Stomach smooth muscle (tissue), 2 donors: ENCODE measurements at regions not wholly inside any gene's neighbourhood (a gene's known extent, or its start where the extent isn't known, plus 50 kb on each side); places are given as distances from the start of the nearest gene placed in this dataset.
A peak's percentile ranks its signal among the peaks of the same experiment; 100 is the strongest.

Experiments
- H3K27ac ChIP-seq: one replicate; pipeline ENCODE4 v1.7.0; 2013; ENCODE audit warnings: mild to moderate bottlenecking, low read length, inconsistent platforms
- H3K27me3 ChIP-seq, 2 donors: one replicate each; pipeline ENCODE4 v1.7.0; 2013; ENCODE audit warnings: low read length in 2 of 2; ENCODE audit not compliant: insufficient read depth in 2 of 2, control insufficient read depth in 1 of 2
- H3K36me3 ChIP-seq, 2 donors: one replicate each; pipeline ENCODE4 v1.7.0; 2013; ENCODE audit warnings: low read length in 2 of 2; ENCODE audit not compliant: control insufficient read depth in 2 of 2, insufficient read depth in 2 of 2
- H3K4me1 ChIP-seq: one replicate; pipeline ENCODE4 v1.7.0; 2013; ENCODE audit warnings: low read length; ENCODE audit not compliant: control insufficient read depth, insufficient read depth
- H3K4me3 ChIP-seq, 2 donors: one replicate each; pipeline ENCODE4 v1.7.0; 2013; ENCODE audit warnings: low read length in 2 of 2
- H3K9ac ChIP-seq, 2 donors: one replicate each; pipeline ENCODE4 v1.7.0; 2013; ENCODE audit warnings: low read length in 2 of 2, mild to moderate bottlenecking in 1 of 2
- H3K9me3 ChIP-seq, 2 donors: one replicate each; pipeline ENCODE4 v1.7.0; 2013; ENCODE audit warnings: low read length in 2 of 2; ENCODE audit not compliant: control insufficient read depth in 2 of 2
- donor health status: healthy.
- donor health status: Pancreatic carcinoma.

DNA sequence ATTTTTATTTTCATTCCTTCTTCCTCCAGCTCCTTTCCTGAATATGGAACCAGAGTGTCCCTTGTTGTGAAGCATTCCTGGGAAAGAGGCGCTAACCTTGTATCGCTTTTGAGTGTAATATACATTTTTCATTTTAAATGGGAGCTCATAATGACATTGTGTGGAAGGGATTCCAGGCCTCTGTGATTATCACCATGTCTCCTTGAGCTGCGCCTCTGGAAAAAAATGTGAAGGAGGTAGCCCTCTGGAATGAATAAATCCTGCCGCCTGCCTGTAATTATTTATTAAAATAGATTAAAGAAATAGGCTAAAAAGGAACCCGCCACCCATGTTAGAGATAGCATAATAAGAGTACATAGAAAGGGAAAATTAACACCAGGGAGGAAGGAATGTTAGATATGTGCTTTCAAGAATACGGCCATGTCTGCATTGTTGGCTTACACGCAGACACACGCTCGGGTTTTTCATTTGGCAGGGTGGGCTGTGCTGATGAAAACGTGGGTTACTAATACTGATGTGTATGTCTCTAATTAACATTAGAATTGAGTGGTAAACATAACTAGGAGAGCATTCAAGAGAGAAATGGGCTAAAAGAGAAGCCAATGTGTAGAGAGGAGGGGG, 138.5 kb downstream of the LINC00237 start:
- peaks cover 8 to 10% of the 10 kb centered on the region in 2 donors for H3K27me3 ChIP-seq
- H3K36me3 ChIP-seq = no peaks in the 10 kb centered on the region
- no peak overlapping the region for H3K27ac ChIP-seq
- no peak overlapping the region for H3K9ac ChIP-seq
- no peaks in the 10 kb centered on the region for H3K9me3 ChIP-seq
- no peak overlapping the region for H3K4me3 ChIP-seq
- H3K4me1 ChIP-seq = no peaks in the 10 kb centered on the region

DNA sequence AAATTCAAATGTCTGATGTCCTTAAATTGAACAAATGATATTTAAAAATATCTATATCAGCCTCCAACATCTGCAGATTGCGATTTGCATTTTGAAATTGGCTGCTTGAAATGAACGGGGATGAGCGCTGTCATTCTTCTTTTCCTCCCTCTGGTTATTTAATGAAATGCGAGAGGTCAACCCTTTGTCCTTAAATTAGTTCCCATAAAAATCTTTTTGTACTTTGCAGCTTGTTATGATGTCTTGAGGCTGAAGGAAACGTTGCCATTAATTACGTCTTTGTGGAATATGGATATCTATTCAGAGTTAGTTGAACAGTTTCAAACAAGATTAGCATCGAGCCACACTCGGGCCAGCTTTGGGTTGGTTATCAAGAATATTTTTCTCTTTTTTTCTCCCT, 140.0 kb downstream of the LINC00237 start:
- H3K27me3 ChIP-seq = peaks cover 8% of the 10 kb centered on the region in 2 donors

DNA sequence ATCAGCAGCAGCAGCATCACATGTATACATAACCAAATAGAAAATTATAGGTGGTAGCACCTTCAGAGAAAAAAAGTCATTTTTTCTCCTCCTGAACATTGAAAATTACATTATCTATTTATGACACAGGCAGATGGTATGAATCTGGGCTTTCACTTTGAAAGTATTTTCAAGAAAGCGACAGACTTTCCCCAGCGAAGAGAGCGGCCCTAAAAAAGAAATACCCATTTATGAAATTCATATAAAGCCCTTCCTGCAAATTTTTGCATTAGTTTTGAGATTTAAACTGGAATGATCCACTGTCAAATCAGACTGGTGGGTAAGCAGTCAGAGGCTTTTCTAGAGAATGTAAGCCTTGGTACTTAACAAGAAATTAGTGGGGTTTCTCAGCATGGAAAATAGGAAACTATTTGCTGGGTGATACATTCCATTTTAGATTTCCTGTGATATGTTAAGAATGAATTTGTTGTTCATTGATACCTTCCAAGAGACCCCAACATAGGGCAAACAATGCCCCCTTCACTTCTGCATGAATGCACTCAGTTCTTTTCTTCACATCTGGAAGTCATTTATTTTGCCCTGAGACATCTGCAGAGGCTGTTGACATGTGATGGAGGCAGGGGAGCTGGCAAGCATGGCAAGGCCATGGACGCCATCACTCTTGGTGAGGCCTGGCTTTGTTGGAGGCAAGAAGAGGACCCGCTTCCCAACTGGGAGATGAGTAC, 147.0 kb downstream of the LINC00237 start:
- H3K9ac ChIP-seq = no peak overlapping the region
- no peak overlapping the region for H3K27ac ChIP-seq
- peaks cover 0 to 5% of the 10 kb centered on the region in 2 donors for H3K27me3 ChIP-seq
- no peaks in the 10 kb centered on the region for H3K4me1 ChIP-seq
- H3K9me3 ChIP-seq = no peaks in the 10 kb centered on the region
- no peak overlapping the region for H3K4me3 ChIP-seq
- H3K36me3 ChIP-seq = no peaks in the 10 kb centered on the region

More for the DNA sequence above, 140.0 kb downstream of the LINC00237 start:
- Histone ChIP-seq H3K9me3 (no peaks in the 10 kb centered on the region), H3K27ac (no peak overlapping the region), H3K9ac (no peak overlapping the region), H3K36me3 (no peaks in the 10 kb centered on the region), H3K4me3 (no peak overlapping the region), H3K4me1 (no peaks in the 10 kb centered on the region)

DNA sequence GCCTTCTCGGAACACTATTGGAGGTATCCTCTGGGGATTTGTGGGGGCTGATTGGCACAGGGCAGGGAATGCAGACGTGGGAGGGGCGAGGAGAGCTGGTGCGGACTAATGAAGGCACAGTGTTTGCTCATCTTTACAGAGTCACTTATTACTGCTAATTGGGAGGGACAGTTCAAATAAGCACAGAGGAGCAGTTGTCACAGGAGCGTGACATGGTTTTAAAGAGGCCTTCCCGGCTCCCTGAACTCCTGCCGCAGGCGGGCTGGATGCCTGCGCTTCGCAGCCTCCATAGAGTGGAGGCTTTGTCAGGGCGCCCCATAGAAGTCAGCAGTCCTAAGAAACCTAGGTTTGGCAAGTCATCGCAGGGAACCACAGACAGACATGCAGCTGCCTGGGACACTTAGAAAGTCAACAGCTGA, 149.6 kb downstream of the LINC00237 start:
- Histone ChIP-seq H3K4me3 (no peak overlapping the region), H3K9me3 (no peaks in the 10 kb centered on the region), H3K27ac (no peak overlapping the region), H3K36me3 (no peaks in the 10 kb centered on the region), H3K9ac (no peak overlapping the region), H3K4me1 (no peaks in the 10 kb centered on the region), H3K27me3 (peaks cover 0 to 4% of the 10 kb centered on the region in 2 donors)

DNA sequence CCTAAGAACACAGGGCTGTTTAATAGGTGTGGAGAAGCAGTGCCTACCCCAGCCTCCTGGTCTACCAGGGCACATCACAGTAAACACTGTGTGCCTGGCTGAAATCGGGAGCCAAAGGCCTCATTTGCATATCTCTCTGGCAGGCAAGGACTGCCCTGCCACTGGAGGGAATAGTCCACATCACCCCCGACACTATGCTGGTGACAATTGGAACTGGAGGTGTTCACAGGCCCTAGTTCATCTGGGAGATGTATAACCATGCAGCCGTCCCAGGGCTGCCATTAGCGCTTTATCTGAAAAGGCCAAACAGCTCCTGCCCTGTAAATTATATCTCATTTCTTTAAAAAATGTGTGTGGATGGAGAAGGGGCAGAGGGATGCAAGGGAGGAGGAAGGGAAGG, 150.3 kb downstream of the LINC00237 start:
- Histone ChIP-seq H3K36me3 (no peaks in the 10 kb centered on the region), H3K4me3 (no peak overlapping the region), H3K27me3 (peaks cover 0 to 4% of the 10 kb centered on the region in 2 donors), H3K9ac (no peak overlapping the region), H3K27ac (no peak overlapping the region), H3K9me3 (no peaks in the 10 kb centered on the region), H3K4me1 (no peaks in the 10 kb centered on the region)

DNA sequence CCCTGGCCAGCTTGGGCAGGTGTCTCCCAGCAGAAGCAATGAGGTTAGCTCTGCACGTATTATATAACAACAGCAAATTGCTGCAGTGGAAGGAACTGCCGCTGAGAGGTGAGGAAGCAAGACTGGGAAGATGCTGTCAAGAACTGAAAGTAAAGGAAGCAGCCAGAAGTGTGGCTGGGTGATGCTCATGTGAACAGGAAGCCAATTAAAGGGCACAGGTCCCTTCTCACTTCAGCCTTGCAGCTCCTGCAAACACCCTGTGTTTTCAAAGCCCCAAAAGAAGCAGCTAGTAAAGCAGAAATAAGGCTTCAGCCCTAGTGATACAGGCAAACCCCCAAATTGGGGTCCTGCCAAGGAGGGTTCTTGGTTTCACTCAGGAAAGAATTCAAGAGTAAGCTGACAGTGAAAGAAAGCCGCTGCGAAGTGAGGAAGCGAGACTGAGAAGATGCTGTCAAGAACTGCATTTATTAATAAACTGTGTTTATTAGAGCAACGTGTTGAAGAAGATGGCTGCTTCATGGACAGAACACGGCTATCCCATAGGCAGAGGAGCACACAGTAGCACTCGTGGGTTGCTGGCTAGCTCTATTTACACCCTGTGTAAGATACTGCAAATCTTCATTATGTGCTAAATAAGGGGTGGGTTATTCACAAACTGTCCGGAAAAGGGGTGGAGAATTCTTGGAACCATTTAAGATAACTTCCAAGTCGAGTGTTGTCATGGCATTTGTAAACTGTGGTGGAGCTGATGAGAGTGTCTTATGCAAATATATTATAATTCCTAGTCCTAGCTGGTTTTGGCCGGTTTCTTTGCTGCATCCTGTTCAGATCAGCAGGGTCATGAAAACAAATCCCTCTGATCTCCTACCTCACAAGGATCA, 152.2 kb downstream of the LINC00237 start:
- Histone ChIP-seq H3K4me1 (no peaks in the 10 kb centered on the region), H3K27ac (no peak overlapping the region), H3K9me3 (no peaks in the 10 kb centered on the region), H3K9ac (no peak overlapping the region), H3K27me3 (peaks cover 0 to 4% of the 10 kb centered on the region in 2 donors), H3K36me3 (no peaks in the 10 kb centered on the region), H3K4me3 (peak overlapping the region; percentile 25 to 49)

DNA sequence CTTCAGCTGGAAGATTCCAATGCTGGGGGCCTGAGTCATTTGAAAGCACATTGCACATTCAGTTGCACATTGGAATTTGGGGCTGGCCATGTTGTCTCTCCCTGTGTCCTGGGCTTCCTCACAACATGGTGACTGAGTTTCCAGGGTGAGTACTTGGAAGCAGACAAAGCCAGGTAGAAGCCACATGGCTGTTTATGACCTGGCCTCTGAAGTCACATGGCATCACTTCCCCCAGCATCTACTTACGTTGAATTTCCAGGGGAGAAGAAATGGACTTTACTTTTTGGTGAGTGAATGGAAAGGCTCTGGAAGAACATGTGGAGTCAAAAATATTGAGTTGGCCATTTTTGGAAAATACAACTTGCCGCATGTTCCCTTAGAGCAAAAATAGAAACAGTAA, 155.5 kb downstream of the LINC00237 start:
- no peak overlapping the region for H3K9ac ChIP-seq
- H3K4me1 ChIP-seq = no peaks in the 10 kb centered on the region
- no peak overlapping the region for H3K27ac ChIP-seq
- peaks cover 0 to 4% of the 10 kb centered on the region in 2 donors for H3K27me3 ChIP-seq
- H3K4me3 ChIP-seq = no peak overlapping the region
- H3K9me3 ChIP-seq = no peaks in the 10 kb centered on the region
- H3K36me3 ChIP-seq = no peaks in the 10 kb centered on the region

DNA sequence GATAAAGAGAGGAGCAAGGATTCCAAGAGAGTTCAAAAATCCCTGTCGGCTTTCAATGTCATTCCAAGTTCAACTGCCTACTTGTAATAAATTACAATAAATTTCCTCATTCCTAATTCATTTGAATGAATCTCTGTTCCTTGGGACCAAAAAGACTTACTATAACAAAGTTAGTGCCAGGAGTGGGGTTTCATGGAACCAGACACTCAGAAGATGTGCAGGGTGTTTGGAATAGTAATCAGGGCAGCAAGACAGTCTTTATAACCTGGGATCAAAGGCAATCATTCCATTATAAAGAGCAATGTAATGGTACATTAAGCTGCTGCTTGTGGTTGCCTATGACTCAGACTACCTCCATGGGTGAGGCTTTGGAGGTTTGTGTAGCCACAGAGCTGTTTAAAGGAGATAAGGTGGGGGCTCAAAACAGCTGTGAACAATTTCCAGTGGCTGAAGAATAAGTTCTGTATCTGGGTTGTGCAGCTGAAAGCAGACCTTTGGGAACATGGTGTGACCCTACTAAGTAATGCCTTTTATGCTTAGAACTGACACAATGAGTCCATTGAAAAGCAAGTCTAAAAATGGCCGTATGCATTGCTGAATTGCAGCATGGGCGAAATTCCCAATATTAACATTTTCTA, 159.9 kb downstream of the LINC00237 start:
- H3K27me3 ChIP-seq = no peaks in the 10 kb centered on the region
- no peaks in the 10 kb centered on the region for H3K4me1 ChIP-seq
- H3K9ac ChIP-seq = no peak overlapping the region
- no peaks in the 10 kb centered on the region for H3K9me3 ChIP-seq
- H3K4me3 ChIP-seq = no peak overlapping the region
- no peak overlapping the region for H3K27ac ChIP-seq
- H3K36me3 ChIP-seq = no peaks in the 10 kb centered on the region

DNA sequence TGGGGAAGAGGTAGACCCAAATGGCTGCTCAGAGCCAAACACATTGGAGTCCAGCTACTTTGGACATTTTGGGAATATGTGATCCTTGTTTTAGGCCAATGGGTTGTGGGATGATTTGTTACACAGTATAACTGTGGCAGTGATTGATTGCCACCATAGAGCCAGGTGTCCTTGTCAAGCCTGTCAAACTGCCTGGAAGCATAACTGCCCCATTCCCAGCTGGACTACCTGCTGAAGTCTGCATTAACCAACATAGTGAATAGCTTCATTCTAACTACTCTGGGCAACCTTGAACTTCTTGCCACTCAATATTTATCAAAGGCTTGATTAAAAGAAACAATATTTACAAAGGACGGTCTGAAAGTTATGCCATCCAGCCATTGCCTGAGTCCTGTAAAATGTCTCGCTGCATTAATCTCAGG, 164.7 kb downstream of the LINC00237 start:
- H3K27me3 ChIP-seq = no peaks in the 10 kb centered on the region
- H3K4me1 ChIP-seq = no peaks in the 10 kb centered on the region
- no peaks in the 10 kb centered on the region for H3K36me3 ChIP-seq
- H3K9me3 ChIP-seq = no peaks in the 10 kb centered on the region
- H3K4me3 ChIP-seq = no peak overlapping the region
- no peak overlapping the region for H3K9ac ChIP-seq
- H3K27ac ChIP-seq = no peak overlapping the region

DNA sequence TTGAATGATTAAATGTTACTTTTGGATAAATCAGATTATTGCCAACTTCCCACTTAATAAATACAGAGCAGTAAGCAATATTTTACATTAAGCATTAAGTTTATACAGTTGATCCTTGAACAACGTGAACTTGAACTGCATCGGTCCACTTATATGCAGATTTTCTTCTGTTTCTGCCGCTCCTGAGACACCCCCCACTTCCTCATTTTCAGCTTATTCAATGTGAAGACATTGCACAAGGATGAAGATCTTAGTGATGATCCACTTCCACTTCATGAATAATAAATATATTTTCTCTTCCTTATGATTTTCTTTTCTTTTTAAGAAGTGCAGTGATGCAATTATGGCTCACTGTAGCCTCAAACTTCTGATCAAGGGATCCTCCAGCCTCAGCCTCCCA, 167.2 kb downstream of the LINC00237 start:
- Histone ChIP-seq H3K27ac (no peak overlapping the region), H3K9ac (no peak overlapping the region), H3K4me3 (no peak overlapping the region), H3K36me3 (no peaks in the 10 kb centered on the region), H3K4me1 (no peaks in the 10 kb centered on the region), H3K9me3 (no peaks in the 10 kb centered on the region), H3K27me3 (no peaks in the 10 kb centered on the region)
